Thyroid gland (tissue), 4 donors: ENCODE measurements at regions not wholly inside any gene's neighbourhood (a gene's known extent, or its start where the extent isn't known, plus 50 kb on each side); places are given as distances from the start of the nearest gene placed in this dataset.

ENCODE experiments used
- DNase-seq, 2 donors: peaks; one replicate each; pipeline ENCODE4 v3.0.0-alpha.2; 2019
- H3K27ac ChIP-seq, 3 donors: fragments of 200-600 bp; sonication (generic); 1 replicate in 2 of 3; 2 replicates in 1 of 3; pipeline ENCODE4 v1.5.1; 2016 to 2019; ENCODE audit warnings: mild to moderate bottlenecking in 1 of 3, moderate library complexity in 1 of 3
- H3K27me3 ChIP-seq: fragments of 200-600 bp; sonication (generic); one replicate; pipeline ENCODE4 v1.5.1; 2019
- H3K36me3 ChIP-seq, 2 donors: fragments of 200-600 bp; sonication (generic); one replicate each; pipeline ENCODE4 v1.5.1; 2016 to 2019
- H3K4me1 ChIP-seq, 2 donors: fragments of 200-600 bp; sonication (generic); one replicate each; pipeline ENCODE4 v1.5.1; 2017 to 2019
- H3K4me3 ChIP-seq, 3 donors: fragments of 200-600 bp; sonication (generic); replicated peaks in 1 of 3; 1 replicate in 2 of 3; 2 replicates in 1 of 3; pipeline ENCODE4 v1.5.1; 2016; ENCODE audit warnings: mild to moderate bottlenecking in 1 of 3
- H3K9me3 ChIP-seq: fragments of 200-600 bp; sonication (generic); one replicate; pipeline ENCODE4 v1.5.1; 2017
- CTCF ChIP-seq, 6 experiments: fragments of 200-600 bp in 3 of 6; fragments of 450-650 bp in 3 of 6; sonication (generic) in 3 of 6; IDR thresholded peaks; one replicate each; pipeline ENCODE4 v1.5.1; 2016 to 2019; ENCODE audit warnings: antibody characterized with exemption in 6 of 6, mild to moderate bottlenecking in 2 of 6, inconsistent platforms in 1 of 6, moderate library complexity in 1 of 6
- POLR2A ChIP-seq, 2 donors: fragments of 450-650 bp; IDR thresholded peaks; one replicate each; pipeline ENCODE4 v1.6.1; 2017; ENCODE audit warnings: antibody characterized with exemption in 2 of 2, mild to moderate bottlenecking in 2 of 2, moderate library complexity in 1 of 2
- WGBS, 2 donors: methylation state at CpG; one replicate each; pipeline ENCODE4 v1.1.5; 2017; 5-methylcytosine and 5-hydroxymethylcytosine counted together
- intact Hi-C: fragments of 100-400 bp; cut with DNase I; formaldehyde crosslinking; loops from one replicate; pipeline ENCODE4 v1.15.1; 2023

DNA sequence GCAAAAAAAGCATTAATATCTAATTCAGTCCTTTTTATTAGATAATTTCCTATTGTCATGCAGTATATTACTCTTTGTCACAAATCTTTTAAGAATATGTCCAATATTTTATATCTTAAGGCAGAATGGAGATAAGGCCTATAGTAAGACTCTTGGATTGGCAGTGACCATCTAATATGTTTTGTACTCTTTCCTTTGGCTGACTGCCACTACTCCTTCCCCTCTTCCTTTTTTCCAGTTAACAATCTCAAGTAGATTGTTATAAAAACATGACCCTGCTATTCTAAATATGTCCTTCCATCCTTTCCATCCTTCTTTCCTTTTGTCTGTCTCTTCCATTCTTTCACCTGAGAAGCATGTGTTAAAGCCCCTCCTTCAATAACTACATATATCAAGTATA is 92.8 kb upstream of the TMEM168 start:
- Histone ChIP-seq H3K27ac (no peak overlapping the region), H3K4me1 (peaks cover 7 to 8% of the 10 kb centered on the region in 2 donors), H3K9me3 (no peaks in the 10 kb centered on the region), H3K36me3 (no peaks in the 10 kb centered on the region), H3K4me3 (no peak overlapping the region), H3K27me3 (no peaks in the 10 kb centered on the region)
- no peak for DNase-seq
- no peak for TF ChIP-seq CTCF (IDR thresholded peaks at IDR 0.05)
- TF ChIP-seq POLR2A (IDR thresholded peaks at IDR 0.05): no peak
- intact Hi-C loops: no loop called here

- Histone ChIP-seq H3K4me1 (peaks cover 7 to 8% of the 10 kb centered on the region in 2 donors), H3K9me3 (no peaks in the 10 kb centered on the region), H3K36me3 (no peaks in the 10 kb centered on the region), H3K27ac (no peak overlapping the region), H3K27me3 (no peaks in the 10 kb centered on the region), H3K4me3 (no peak overlapping the region)
- 75 to 76% methylated on average over 3 of the region's 3 CpGs for WGBS, 2 donors
- no peak for DNase-seq
- TF ChIP-seq POLR2A (IDR thresholded peaks at IDR 0.05) (no peak), CTCF (IDR thresholded peaks at IDR 0.05) (no peak)
- intact Hi-C loops: no loop called here
These were observed 92.3 kb upstream of the TMEM168 start for GRCh38 chr7:112882511-112882910.

DNA sequence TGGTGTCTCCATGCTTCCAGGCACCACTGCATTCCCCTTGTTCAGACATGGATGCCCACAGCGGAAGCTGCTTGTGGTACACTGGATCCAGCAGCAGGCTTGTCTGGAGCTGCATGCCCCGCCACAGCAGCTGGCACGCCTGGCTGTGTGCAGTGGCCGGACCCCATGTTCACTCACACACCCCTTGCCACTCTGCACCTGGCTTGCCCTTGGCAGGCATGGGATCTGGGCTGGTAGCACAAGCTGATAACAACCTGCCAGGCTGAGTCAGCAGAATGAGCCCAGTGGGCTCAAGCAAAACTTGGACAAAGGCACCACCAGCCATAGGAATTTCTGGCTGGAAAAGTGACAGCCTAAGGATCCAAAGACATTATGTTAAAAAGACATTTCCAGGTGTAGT is 91.8 kb upstream of the TMEM168 start:
- intact Hi-C loops: no loop called here
- TF ChIP-seq POLR2A (IDR thresholded peaks at IDR 0.05) (no peak), CTCF (IDR thresholded peaks at IDR 0.05) (no peak)
- 81 to 100% methylated on average over 1 to 4 of the region's 4 CpGs for WGBS, 2 donors

DNA sequence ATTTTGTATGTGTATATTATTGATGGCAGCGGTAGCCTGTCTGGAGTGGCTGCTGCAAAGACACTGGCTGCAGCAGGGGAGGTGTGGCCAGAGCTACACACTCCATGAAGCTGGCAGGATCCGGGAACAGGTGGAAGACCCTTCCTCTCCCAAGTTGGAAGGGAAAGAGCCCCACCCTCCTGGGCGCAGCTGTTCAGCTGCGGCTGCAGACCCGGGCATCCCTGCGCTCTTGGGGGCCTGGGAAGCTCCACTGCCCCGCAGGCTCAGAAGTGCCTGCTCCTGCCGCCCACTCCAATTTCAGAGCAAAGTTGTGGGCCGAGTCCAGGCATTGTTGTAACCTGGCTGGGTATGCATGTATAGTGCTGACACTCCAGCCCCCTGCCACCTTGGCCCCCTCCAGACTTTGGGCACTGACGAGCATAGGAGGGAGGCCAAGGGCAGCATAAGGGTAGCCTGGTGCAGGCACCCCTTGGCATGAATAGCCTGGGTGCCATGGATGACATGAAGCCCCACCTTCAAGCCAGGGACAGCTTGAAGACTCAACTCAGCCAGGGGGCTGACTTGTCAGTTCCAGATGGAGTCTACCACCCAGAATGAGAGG is 90.7 kb upstream of the TMEM168 start:
- 90 to 94% methylated on average over 7 to 10 of the region's 10 CpGs for WGBS, 2 donors
- Histone ChIP-seq H3K9me3 (no peaks in the 10 kb centered on the region), H3K4me3 (no peak overlapping the region), H3K36me3 (no peaks in the 10 kb centered on the region), H3K27me3 (no peaks in the 10 kb centered on the region), H3K4me1 (peaks cover 8 to 10% of the 10 kb centered on the region in 2 donors), H3K27ac (no peak overlapping the region)
- intact Hi-C loops: no loop called here
- DNase-seq: no peak
- no peak for TF ChIP-seq CTCF (IDR thresholded peaks at IDR 0.05)
- no peak for TF ChIP-seq POLR2A (IDR thresholded peaks at IDR 0.05)

More for the DNA sequence above, 91.8 kb upstream of the TMEM168 start:
- no peaks in the 10 kb centered on the region for H3K9me3 ChIP-seq
- DNase-seq: no peak
- no peaks in the 10 kb centered on the region for H3K36me3 ChIP-seq
- H3K4me3 ChIP-seq: no peak overlapping the region
- H3K4me1 ChIP-seq: peaks cover 7 to 8% of the 10 kb centered on the region in 2 donors
- no peaks in the 10 kb centered on the region for H3K27me3 ChIP-seq
- no peak overlapping the region for H3K27ac ChIP-seq

GRCh38 chr7:112877691-112878460 is 87.7 kb upstream of the TMEM168 start:
- H3K36me3 ChIP-seq: no peaks in the 10 kb centered on the region
- DNase-seq: no peak
- no peaks in the 10 kb centered on the region for H3K27me3 ChIP-seq
- intact Hi-C loops: no loop called here
- no peaks in the 10 kb centered on the region for H3K9me3 ChIP-seq
- H3K4me3 ChIP-seq: no peak overlapping the region
- 93 to 100% methylated on average over 7 of the region's 7 CpGs for WGBS, 2 donors
- peaks cover under 1 to 3% of the 10 kb centered on the region in 2 donors for H3K4me1 ChIP-seq
- H3K27ac ChIP-seq: no peak overlapping the region
- no peak for TF ChIP-seq POLR2A (IDR thresholded peaks at IDR 0.05)
- TF ChIP-seq CTCF (IDR thresholded peaks at IDR 0.05): no peak
